Adrenal gland (tissue), 5 donors: ENCODE measurements at regions not wholly inside any gene's neighbourhood (a gene's known extent, or its start where the extent isn't known, plus 50 kb on each side); places are given as distances from the start of the nearest gene placed in this dataset.

Experiments
- CTCF ChIP-seq, 6 experiments: fragments of 450-650 bp in 4 of 6; fragments of 200-600 bp in 2 of 6; sonication (generic) in 1 of 6; IDR thresholded peaks; 1 replicate in 5 of 6; 2 replicates in 1 of 6; pipeline versions ENCODE4 v1.5.1 to v1.8.0; 2016 to 2021; ENCODE audit warnings: antibody characterized with exemption in 6 of 6, mild to moderate bottlenecking in 2 of 6, moderate library complexity in 1 of 6
- POLR2A ChIP-seq, 2 donors: fragments of 450-650 bp; IDR thresholded peaks; one replicate each; pipeline ENCODE4 v1.6.1; 2017; ENCODE audit warnings: antibody characterized with exemption in 2 of 2, mild to moderate bottlenecking in 2 of 2, moderate library complexity in 1 of 2
- donor health status: DM: no; HTN: no; CAD: no.

DNA sequence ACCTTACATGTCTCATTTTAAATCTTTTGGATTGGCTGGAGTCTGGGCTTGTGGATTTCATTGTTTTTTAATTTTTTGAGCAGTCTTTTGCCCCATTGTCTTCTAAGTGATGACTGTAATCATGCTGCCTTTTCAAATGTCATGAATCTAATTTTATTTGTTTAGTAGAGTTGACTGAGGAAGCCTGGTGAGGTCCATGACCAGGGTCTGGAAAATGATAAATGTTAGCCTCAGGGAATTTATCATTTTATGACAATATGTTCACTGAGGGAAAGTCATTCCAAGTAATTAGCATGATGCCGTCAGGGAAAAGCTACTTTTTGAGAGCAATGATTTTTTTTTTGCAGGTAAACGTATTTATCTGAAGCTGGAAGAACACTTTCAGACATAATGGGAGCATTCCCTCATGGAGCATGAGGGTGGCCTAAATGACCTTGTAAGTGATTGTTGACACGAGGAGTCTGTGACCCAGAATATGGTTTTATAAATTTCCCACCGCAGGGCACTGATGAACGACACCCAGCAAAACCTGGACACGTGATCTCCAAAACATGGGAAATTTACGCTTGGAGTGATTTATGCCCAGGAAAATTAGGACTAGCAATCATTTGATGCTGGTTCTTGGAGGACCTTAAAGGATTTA lies 155.3 kb upstream of the NABP1 start:
- no peak for TF ChIP-seq CTCF (IDR thresholded peaks at IDR 0.05)
- TF ChIP-seq POLR2A (IDR thresholded peaks at IDR 0.05) = no peak
